ENCODE measurements at regions not wholly inside any gene's neighbourhood (a gene's known extent, or its start where the extent isn't known, plus 50 kb on each side); places are given as distances from the start of the nearest gene placed in this dataset.
A peak's percentile ranks its signal among the peaks of the same experiment; 100 is the strongest.

DNA sequence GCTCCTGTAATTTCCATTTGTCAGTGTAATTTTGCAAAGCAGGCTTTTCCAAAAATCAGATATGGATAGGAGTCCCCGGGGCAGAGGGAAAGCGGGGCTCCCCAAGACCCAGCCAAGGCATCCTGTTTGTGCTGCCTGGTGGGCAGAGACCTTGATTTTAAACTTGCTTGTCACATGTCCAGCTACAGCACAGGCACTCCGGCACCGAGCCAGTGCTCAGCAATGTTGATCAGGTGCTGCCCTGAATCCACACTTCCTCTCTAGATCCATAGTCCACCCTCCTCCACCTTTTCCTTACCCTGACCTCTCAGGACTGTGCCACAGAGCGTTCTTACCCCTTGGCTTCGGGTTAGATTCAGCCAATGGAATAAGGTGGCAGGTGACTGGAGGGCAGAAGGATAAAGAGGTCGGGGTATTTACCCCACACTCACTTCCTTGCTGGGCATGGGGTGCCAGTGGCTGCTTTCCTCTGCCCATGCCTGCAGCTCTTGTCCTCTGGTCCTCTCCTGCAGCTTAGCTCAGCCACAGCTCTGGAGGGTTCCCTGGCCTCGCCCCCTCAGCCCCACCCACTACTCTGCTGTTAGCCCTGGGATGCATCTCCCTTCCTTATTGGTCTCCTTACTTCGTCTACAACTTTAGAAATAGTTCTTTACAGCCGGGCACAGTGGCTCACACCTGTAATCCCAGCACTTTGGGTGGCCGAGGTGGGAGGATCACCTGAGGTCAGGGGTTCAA is 80.1 kb downstream of the IRF2BPL start:
- no peak for DNase-seq

DNA sequence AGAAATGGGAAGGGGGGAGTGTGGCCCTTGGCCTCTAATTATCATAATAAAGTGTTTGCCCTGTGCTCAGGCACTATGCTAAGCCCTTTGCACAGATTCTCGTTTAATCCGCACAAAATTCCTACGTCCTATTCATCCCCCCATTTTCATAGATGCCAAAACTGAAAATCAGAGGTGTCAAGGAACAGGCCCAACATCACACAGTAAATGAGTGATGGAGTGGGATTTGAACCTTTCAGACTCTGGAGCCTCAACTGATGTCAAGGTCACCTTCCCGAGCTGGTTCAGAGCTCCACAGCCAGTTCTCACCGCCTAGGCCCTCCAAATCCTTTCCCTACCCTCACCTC is 80.7 kb downstream of the IRF2BPL start:
- no peak for DNase-seq

DNA sequence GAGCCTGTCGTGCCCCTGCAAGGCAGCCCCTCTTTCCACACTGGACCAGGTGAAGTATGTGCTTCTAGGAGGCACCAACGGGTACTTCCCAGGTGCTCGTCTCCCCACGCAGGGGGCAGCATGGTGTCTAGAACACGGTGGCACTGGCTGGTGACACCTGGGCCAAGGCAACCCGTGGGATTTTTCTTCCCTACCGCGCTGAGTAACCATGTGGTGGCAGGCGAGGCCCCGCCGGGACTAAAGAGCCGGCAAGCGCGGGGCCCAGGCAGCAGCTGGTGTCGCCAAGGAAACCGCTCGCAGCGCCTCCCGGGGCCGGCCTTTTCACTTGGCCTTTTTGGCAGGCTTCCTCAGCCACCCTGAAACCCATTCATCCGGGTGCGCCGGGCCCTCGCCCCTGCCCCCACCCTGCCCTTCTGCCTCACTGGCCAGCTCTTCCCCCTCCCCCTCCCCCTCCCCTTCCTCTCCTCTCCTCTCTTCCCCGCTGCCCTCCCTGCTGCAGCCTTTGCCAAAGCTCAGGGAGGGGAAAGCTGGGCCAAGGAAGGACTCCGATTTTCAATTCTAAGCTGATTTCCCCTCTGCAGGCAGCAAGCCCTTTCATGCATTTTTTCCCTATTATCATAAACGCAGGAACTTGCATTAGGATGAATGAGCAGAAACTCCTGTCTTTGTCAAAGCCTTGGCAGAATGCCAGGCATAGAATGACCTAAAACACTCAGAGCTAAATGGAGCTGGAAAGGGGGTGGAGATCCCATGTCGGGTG is 81.2 kb downstream of the IRF2BPL start:
- peak; percentile 62 for DNase-seq

DNA sequence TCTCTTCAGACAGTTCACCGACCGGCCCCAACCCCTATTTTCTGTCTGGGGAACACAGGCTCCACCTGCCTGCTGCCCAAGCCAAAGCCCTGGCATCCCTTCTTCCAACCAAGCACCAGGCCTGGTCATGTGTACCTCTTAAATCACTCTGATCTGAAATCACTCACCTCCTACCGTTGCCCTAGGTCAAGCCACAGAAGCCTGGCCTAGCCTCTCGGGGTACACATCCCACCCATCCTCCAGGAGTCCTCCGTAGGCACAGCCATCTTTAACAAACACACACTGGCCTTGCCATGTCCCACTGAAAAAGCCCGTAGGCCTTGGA is 81.8 kb downstream of the IRF2BPL start:
- no peak for DNase-seq

DNA sequence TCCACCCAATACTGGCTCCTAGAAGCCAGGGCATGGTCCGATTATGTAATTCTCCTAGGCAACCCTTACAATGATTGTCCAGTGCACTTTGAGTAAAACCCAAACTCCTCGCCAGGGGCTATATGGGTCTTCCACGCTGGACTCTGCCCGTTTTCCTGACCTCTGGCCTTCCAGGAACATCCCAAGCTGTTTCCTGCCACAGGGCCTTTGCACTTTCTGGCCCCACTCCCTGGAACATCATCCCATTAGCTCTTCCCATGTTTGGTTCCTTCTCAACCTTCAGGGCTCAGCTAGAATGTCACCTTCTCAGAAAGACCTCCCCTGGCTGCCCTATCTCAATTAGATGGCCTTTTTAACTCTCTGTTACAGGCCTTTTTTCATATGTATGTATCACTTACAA is 85.4 kb downstream of the IRF2BPL start:
- DNase-seq, result no peak

DNA sequence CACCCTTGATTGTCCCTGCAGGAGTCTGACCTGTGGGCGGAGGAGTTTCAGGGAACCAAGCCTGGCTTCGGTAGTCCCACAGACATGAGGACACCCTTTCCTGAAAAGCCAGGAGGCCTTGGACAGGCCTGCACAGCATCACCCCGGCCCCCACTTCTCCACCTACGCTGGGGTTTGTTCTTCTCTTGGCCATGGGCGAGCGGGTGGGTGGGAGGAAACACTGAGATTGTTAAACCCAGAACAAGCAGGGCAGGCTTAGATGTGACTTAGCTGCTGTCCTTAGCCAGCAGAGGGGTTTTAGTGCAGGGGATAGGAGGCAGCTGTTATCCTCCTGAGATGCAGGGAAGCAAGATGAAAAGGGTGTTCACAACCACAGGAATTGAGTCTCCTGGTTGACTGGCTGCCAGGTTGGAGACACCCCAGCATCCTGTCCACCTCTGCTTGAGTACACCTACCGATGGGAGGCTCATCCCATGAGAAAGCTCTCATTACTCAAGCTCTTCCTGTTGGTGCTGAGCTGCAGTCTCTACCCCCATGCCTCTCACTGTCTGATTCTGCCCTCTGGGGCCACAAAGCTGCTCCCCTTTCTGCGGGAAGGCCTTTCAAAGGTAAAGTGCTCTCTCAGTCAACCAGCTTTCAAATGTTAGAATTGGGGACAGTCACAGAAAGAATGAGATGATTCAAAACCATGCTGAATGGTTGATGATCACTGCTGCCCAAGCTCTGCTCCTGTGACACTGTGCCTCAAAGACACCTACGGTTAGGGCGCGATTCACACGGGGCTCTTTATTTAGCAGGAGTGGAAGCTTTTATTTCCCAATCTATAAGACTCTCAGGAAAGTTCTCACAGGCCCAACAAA is 86.3 kb downstream of the IRF2BPL start:
- no peak for DNase-seq

DNA sequence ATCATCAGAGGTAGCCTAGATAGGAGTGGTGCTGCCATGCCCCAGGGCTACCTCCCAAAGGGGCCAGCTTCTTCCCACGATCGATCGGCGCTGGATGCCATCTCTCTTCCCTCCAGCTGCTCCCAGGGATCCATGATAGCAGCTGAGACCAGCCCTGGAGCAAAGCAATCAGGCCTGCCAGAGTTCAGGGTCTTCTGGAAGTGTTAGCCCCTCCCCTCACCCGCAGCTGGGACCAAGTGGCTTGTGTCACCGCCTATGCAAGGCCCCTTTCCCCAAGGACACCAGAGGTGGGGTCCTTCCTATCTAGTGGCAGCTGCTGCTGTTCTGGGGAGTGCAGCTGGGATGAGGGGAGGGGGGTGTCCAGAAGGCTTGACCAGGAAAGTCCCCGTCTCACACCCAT is 87.0 kb downstream of the IRF2BPL start:
- DNase-seq, result no peak

DNA sequence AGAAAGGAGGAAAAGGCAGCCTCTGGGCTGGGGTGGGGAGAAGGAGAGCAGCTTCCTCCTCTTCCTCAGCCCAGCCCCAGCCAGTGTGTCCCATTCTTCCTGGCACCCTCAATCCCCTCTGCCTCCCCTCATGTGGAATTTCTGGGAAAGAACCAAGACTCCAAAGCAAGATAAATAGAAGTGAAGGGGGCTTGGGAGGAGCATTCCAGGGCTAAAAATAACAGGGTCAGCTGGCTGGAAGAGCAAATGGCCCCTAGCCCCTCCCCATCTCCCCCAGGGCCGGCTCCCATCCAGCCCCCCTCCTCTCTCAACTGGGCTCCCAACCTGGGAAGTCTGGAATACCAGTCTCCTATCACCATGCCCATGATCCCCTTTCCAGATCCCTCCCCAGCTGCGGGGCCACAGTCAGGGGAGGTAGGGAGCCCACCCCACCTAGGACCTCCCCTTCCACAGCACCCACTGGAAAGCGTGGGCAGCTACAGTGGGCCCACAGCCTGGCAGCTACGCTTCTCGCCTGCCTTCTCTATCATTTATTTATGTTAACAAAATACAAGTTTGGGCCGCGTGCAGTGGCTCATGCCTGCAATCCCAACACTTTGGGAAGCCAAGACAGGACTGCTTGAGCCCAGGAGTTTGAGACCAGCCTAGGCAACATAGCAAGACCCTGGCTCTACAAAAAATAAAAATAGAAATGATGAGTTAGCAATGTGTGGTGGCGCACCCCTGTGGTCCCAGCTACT is 88.3 kb downstream of the IRF2BPL start:
- no peak for DNase-seq

DNA sequence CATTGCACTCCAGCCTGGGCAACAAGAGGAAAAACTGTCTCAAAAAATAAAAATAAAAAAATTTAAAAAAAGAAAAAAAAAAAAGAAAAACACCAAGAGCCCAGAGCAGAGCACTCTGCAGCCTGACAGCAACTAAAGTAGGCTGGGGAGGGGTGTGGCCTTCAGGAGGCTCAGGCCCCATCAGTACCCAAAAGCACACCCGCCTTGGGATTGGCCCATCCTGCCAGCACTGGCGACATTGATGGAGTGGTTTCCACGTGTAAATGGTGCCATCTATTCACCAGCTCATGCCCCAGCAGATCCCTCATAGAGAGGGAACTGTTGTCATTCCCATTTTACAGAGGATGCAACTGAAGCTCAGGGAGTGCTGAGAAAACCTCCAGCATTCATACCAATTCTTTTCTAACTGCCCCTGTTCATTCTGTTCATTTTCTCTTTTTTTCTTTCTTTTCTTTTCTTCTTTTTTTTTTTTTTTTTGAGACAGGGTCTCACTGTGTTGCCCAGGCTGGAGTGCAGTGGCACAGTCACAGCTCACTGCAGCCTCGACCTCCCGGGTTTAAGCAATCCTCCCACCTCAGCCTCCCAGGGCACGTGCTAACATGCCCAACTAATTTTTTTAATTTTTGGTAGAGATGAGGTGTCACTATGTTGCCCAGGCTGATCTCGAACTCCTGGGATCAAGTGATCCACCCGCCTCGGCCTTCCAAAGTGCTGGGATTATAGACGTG is 89.3 kb downstream of the IRF2BPL start:
- no peak for DNase-seq

DNA sequence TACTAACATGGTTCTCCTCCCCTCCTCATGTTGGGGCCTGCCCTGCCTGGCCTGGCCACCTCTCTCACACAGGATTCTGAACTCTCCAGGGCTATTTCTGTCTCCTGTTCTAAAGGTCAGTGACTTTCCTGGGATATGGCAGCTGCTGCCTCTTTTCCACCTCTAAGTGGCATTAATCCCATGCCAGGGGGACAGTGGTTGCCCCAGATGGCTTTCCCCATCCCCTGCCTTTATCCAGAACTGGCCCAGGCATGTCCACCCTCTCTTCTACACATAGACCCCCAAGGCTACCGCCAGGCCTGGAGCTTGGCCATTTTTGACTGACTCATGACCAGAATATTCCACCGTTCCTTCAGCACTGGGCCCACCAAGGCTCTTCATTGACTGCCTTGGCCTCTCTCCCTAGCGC is 90.4 kb downstream of the IRF2BPL start:
- no peak for DNase-seq

DNA sequence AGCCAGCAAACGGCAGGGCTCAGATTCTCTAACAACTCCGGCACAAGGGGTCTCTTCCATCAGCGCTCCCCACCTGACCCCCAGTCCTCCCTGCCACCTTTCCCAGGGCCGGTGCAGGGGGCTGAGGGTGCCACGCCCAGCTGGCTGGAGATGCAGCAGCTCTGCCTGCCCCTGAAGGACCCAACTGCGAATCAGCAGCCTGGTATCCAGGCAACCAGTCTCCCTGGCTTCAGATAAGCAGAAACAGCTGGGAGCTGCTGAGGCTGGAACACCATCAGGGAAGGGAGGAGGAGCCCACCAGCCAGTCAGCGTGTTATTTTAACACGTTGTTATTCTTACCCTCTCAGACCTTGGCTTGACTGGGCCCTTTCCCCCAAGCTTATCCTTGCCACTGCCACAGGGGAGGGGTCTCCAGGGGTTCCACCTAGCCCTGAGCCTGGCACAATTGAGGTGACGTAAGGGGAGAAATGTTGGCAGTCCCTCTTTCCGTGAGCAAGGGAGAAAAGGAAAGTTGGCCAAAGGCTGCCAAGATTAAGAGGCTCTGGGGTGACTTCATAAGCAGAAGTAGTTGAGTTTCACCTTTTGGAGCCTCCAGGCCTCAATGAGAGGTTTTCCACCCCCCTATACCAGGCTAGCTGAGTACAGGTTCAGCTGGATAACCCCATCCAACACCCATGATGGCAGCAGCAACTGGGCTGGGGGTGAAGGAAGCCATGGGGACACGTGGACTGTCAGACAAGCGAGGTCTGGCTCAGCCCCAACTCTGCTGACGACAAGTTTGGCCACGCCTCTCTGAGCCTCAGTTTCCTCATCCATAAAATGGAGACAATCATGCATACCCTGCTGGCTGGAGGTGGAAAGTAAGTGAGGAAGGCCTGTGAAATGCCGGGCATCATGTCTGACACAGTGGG is 91.1 kb downstream of the IRF2BPL start:
- no peak for DNase-seq

DNA sequence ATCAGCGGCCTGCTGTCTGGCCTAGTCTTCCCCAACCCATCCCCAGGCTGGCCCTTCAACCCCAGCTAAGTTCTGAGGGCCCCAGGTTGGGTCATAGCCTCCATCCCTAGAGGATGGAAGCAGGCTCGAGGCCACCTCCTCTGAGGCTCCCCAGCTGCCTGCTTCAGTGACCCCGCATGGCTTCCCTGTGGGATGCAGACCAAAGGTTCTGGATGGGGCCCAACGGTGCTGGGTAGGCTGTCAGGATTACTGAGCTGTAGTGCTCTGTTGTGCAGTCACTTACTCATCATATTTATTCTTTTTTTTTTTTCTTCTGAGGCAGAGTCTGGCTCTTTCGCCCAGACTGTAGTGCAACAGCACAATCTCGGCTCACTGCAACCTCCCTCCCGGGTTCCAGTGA is 92.0 kb downstream of the IRF2BPL start:
- no peak for DNase-seq

DNA sequence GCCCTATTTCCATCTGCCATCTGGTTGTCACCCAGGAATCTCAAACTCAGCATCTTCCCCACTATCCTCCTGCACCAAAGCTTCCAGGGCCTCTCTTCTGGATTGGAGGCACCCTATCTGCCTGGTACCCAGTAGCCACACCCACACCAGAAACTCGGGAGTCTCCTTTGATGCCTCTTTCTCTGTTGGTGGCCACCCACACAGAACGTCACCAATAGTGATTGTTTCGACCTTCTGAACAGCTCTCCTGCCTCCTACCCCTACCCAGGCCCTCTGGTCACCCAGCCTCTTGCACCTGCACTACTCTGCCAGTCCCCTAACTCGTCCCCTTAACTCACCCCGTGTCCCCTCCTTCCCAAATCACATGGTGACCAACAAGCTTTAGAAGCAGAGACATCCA is 95.0 kb downstream of the IRF2BPL start:
- DNase-seq, result no peak

DNA sequence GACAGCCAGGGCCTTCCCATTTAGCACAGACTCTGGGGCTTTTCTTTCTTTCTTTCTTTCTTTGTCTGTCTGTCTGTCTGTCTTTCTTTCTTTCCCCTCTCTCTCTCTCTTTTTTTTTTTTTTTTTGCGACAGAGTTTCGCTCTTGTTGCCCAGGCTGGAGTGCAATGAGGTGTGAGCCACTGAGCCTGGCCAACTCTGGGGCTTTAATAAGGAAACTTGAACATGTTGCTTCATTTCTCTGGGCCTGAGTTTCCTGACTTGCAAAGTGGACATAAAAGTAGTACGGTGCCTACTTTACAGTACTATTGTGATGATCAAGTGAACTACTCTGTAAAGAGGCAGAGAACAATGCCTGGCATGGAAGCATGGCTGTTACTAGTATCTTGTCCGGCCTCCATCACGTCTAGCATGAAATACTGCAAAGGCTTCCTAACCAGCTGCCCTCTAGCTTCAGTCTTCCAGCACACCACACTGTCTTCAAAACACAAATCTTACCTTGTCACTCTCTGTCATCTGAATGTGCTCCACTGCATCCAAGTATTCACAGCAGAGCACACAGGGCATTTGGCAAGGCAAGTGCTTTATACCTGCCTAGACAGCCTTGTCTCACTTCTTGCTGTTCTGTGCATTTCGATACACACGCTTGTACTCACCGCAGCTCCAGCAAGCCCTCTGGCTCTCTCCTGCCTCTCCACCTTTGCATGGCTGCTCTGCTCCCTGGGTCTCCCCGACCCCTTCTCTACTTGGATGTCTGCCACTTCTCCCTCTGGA is 96.7 kb downstream of the IRF2BPL start:
- DNase-seq, result no peak

DNA sequence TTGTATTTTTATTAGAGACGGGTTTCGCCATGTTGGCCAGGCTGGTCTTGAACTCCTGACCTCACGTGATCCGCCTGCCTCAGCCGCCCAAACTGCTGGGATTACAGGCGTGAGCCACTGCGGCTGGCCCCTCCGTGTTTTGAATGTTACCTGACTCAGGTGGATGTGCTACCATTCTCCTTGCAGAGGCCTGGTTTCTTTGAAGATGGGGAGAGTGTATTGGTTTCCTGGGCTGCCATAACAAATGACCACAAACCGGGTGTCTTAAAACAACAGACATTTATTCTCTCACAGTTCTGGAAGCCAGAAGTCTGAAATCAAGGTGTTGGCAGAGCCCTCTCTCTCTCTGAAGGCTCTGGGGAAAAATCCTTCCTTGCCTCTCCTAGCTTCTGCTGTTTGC is 98.0 kb downstream of the IRF2BPL start:
- no peak for DNase-seq

DNA sequence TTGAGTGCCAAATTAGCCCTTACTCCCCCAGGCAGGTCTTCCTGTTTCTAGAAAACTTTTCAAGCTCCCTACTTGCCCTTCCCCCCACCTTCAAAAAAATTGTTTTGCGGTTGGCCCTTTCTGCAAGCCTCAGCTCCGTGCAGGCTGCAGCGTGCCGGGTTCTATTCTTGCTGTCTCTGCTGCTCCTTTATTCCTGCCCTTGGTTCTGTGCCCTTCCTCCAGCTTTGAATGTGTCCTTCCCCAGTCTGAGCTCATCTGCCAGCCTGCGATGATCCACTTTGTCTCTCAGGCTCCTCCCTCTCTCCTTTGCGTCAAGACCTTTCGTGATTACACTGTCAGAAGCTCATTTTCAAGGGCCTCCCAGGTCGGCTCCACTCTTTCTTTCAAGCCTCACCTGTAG is 98.6 kb downstream of the IRF2BPL start:
- peak; percentile 17 for DNase-seq

DNA sequence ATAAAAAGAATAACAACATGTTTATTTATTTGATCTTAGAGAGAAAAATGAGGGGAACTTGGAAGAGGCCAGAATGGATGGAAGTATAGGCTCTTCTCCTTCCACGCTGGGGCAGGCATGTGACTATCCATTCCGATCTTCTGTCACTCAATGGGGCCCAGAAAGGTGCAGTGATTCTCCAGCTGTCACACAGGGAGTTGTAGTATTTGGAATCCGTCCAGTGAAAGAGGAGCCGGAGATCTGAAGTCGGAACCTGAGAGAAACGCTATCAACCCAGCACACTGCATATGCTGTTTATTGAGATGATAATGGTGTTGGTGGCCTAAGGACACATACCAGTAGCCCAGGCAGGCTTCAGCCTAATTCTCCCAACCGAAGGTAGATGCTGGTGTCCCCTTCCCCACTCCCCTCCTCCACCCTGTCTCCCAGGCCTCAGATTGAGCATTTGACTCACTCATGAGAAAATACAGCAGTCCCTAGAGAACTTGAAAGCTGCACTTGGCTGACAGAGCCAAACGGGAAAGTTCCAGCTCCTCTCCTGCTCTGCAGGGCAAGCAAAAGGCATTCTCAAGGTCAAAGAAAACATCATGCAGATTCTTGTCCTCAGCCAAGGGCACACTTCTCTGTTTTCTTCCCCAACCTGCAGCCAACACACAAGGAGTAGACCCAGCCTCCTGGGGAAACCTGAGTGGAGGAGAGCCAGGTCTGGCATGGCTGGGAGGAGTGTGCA is 100.4 kb downstream of the IRF2BPL start:
- no peak for DNase-seq

DNA sequence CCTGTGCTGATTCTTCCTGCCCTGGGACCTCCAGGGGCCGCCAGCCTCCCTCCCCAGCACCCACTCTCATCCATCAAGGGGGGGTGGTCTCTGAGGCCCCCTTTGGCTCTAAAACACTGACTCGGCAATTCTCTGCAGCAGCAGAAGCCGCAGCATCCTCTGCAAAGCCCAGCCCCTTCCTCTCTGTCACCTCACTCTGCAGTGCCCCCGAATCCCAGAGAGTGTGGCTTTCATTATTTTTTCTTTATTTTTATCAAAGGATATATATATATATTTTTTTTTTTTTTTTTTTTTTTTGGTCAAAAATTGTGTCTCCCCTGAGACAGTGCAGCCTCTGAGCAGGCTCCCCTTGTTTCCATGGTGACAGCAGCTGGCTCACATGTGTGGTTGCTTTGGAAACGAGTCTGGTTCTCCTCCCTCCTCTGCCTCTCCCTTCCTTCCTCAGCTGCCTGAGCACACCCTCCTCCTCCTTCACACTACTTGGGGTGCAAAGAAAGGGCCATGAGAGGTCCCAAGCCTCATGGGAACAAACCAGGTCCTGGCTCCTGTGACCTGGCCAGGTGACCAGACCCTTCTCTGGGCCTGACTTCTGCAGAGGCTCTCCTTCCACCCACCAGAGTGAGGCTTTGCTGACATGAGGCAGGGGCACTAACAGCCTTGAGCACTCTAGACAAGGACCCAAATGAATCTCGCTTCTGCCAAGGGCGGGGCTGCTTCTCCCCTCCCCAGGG is 100.5 kb downstream of the LRRC74A start:
- DNase-seq, result no peak

DNA sequence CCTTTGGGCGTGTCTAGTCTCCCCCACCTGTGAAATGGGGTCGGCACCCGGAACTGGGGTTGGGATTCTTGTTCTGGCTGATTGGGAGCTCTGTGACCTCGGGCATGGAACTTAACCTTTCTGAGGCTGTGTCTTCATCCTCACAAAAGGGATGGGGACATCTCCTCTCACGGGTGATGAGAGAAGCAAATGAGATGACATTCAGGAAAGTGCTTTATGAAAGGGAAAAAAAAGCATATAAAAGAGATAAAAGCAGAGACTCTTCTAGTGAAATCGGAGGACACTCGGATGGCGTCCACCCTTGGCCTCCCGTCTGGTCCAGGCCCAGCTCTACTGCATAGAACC is 98.9 kb downstream of the LRRC74A start:
- DNase-seq, result no peak

Measured in NCI-H2029 treated with DMSO at 0.1 percent for 48 hours (cell line).